Astrocyte of the spinal cord (primary cell): ENCODE measurements at regions not wholly inside any gene's neighbourhood (a gene's known extent, or its start where the extent isn't known, plus 50 kb on each side); places are given as distances from the start of the nearest gene placed in this dataset.
"Not testable (repeated sequence)": the region's sequence is repeated elsewhere in the genome, so short reads cannot be mapped to it uniquely, and the experiment has no call there.

Experiments
- DNase-seq: peaks from one replicate; pipeline ENCODE4 v3.0.0; 2011; ENCODE audit warnings: low read depth, low spot score
- H3K4me3 ChIP-seq: 2 replicates; pipeline ENCODE4 v1.5.1; 2011; ENCODE audit warnings: low read depth, mild to moderate bottlenecking, low read length, moderate library complexity
- CTCF ChIP-seq: IDR thresholded peaks from 2 replicates; pipeline ENCODE4 v1.5.1; 2012; ENCODE audit warnings: low read depth, mild to moderate bottlenecking, low read length, inconsistent platforms
- in situ Hi-C: cut with HindIII; loops from 2 replicates; pipeline ENCODE4 v1.10.0; 2017; ENCODE audit warnings: low sequenced_read_pairs

- in situ Hi-C loops: no loop called here
- no peak for DNase-seq
- no peak for TF ChIP-seq CTCF
- H3K4me3 ChIP-seq: no peak overlapping the region
Measured at GRCh38 chr9:18281291-18281690, 192.7 kb upstream of the ADAMTSL1 start.

GRCh38 chr9:18294229-18294628 lies 179.7 kb upstream of the ADAMTSL1 start:
- TF ChIP-seq CTCF: no peak
- no peak for DNase-seq
- in situ Hi-C loops: no loop called here
- H3K4me3 ChIP-seq: no peak overlapping the region

GRCh38 chr9:18296702-18297055 lies 177.3 kb upstream of the ADAMTSL1 start:
- peak; percentile 50 for DNase-seq
- H3K4me3 ChIP-seq: no peak overlapping the region
- in situ Hi-C loops: no loop called here
- no peak for TF ChIP-seq CTCF

- no peak overlapping the region for H3K4me3 ChIP-seq
- TF ChIP-seq CTCF: peak; percentile 32
- DNase-seq: peak; percentile 51
- in situ Hi-C loops: no loop called here
Measured at GRCh38 chr9:18297056-18297841, 176.7 kb upstream of the ADAMTSL1 start.

- no peak for DNase-seq
- TF ChIP-seq CTCF: no peak
- H3K4me3 ChIP-seq: no peak overlapping the region
- in situ Hi-C loops: no loop called here
Measured at GRCh38 chr9:18299449-18299848, 174.5 kb upstream of the ADAMTSL1 start.

GRCh38 chr9:18305167-18305806 lies 168.7 kb upstream of the ADAMTSL1 start:
- in situ Hi-C loops, H3K4me3 ChIP-seq, DNase-seq: not testable (repeated sequence)

- TF ChIP-seq CTCF: no peak
- in situ Hi-C loops: no loop called here
- no peak overlapping the region for H3K4me3 ChIP-seq
- peak; percentile 76 for DNase-seq
Measured at GRCh38 chr9:18314316-18314715, 159.6 kb upstream of the ADAMTSL1 start.
